GM23338 (cell line): ENCODE measurements at regions not wholly inside any gene's neighbourhood (a gene's known extent, or its start where the extent isn't known, plus 50 kb on each side); places are given as distances from the start of the nearest gene placed in this dataset.
A peak's percentile ranks its signal among the peaks of the same experiment; 100 is the strongest.

Source experiments
- ATAC-seq: fragments of 200-7000 bp; cut with Tn5 transposase; 3 replicates; pipeline ENCODE4 v1.9.1; 2020
- DNase-seq: peaks from one replicate; pipeline ENCODE4 v3.0.0-alpha.2; 2015; ENCODE audit warnings: low spot score
- H2AFZ ChIP-seq: fragments of 200-600 bp; sonication (generic); 2 replicates; pipeline ENCODE4 v1.8.0; 2016; ENCODE audit warnings: antibody characterized with exemption, mild to moderate bottlenecking, moderate library complexity
- H3F3A ChIP-seq: fragments of 200-600 bp; sonication (generic); replicated peaks from 2 replicates; pipeline ENCODE4 v1.8.0; 2017; ENCODE audit warnings: antibody characterized with exemption, mixed run types, low read depth
- H3K27ac ChIP-seq: fragments of 200-600 bp; sonication (generic); 2 replicates; pipeline ENCODE4 v1.6.1; 2016; ENCODE audit warnings: low read depth
- H3K27me3 ChIP-seq: fragments of 200-600 bp; sonication (generic); 2 replicates; pipeline ENCODE4 v1.8.0; 2016; ENCODE audit warnings: mild to moderate bottlenecking, mixed run types, moderate library complexity; ENCODE audit not compliant: insufficient read depth
- H3K36me3 ChIP-seq: fragments of 200-600 bp; sonication (generic); 2 replicates; pipeline ENCODE4 v1.8.0; 2016; ENCODE audit warnings: mild to moderate bottlenecking; ENCODE audit not compliant: insufficient read depth
- H3K4me1 ChIP-seq: fragments of 200-600 bp; sonication (generic); 2 replicates; pipeline ENCODE4 v1.8.0; 2016; ENCODE audit warnings: mild to moderate bottlenecking, moderate library complexity; ENCODE audit not compliant: insufficient read depth
- H3K4me2 ChIP-seq: fragments of 200-600 bp; sonication (generic); 2 replicates; pipeline ENCODE4 v1.7.1; 2017; ENCODE audit warnings: mixed run types
- H3K4me3 ChIP-seq: fragments of 200-600 bp; sonication (generic); 2 replicates; pipeline ENCODE4 v1.6.1; 2016; ENCODE audit warnings: mixed run types
- H3K79me2 ChIP-seq: fragments of 200-600 bp; sonication (generic); replicated peaks from 2 replicates; pipeline ENCODE4 v1.8.0; 2017; ENCODE audit warnings: mild to moderate bottlenecking; ENCODE audit not compliant: insufficient read depth
- H3K9me2 ChIP-seq: fragments of 200-600 bp; sonication (generic); 2 replicates; pipeline ENCODE4 v1.8.0; 2017; ENCODE audit not compliant: insufficient read depth
- H4K20me1 ChIP-seq: fragments of 200-600 bp; sonication (generic); replicated peaks from 2 replicates; pipeline ENCODE4 v1.8.0; 2017; ENCODE audit warnings: mild to moderate bottlenecking; ENCODE audit not compliant: insufficient read depth
- H3K27ac Mint-ChIP-seq: 2 replicates; pipeline ENCODE4 v1.8.0; 2020; ENCODE audit warnings: inconsistent platforms, mild to moderate bottlenecking, moderate library complexity, mixed read lengths
- H3K27me3 Mint-ChIP-seq: 3 replicates; pipeline ENCODE4 v1.8.0; 2022; ENCODE audit warnings: low read depth, mild to moderate bottlenecking, moderate library complexity, mixed read lengths, inconsistent platforms; ENCODE audit not compliant: insufficient read depth, poor library complexity
- H3K36me3 Mint-ChIP-seq: 3 replicates; pipeline ENCODE4 v1.8.0; 2021; ENCODE audit warnings: low read depth, mild to moderate bottlenecking, inconsistent platforms, moderate library complexity, mixed read lengths
- H3K4me1 Mint-ChIP-seq: 3 replicates; pipeline ENCODE4 v1.8.0; 2020; ENCODE audit warnings: mild to moderate bottlenecking, inconsistent platforms, mixed read lengths
- H3K4me3 Mint-ChIP-seq: 3 replicates; pipeline ENCODE4 v1.8.0; 2021; ENCODE audit warnings: moderate library complexity, mild to moderate bottlenecking, inconsistent platforms, mixed read lengths
- H3K9me3 Mint-ChIP-seq: 3 replicates; pipeline ENCODE4 v1.8.0; 2020; ENCODE audit warnings: moderate library complexity, mild to moderate bottlenecking, inconsistent platforms, mixed read lengths
- ETS1 ChIP-seq: IDR thresholded peaks from 2 replicates; pipeline ENCODE4 v1.6.1; 2016; ENCODE audit warnings: antibody characterized with exemption
- POLR2AphosphoS5 ChIP-seq: IDR thresholded peaks from 2 replicates; pipeline ENCODE4 v1.6.1; 2016; ENCODE audit warnings: antibody characterized with exemption, low read depth
- REST ChIP-seq: IDR thresholded peaks from one replicate; pipeline ENCODE4 v1.6.1; 2018; ENCODE audit warnings: antibody characterized with exemption; ENCODE audit not compliant: unreplicated experiment
- ZNF462 ChIP-seq: fragments of 250-450 bp; sonication (Bioruptor Pico); IDR thresholded peaks from 2 replicates; pipeline ENCODE4 v1.5.0; 2020; ENCODE audit warnings: mild to moderate bottlenecking, moderate library complexity

GRCh38 chr2:84040281-84040680 is 418.8 kb downstream of the SUCLG1 start:
- no peaks in the 10 kb centered on the region for H3K4me1 ChIP-seq
- no peak overlapping the region for H3K4me2 ChIP-seq
- Mint-ChIP-seq H3K36me3 (no peaks in the 10 kb centered on the region), H3K27me3 (no peaks in the 10 kb centered on the region), H3K4me3 (no peak overlapping the region), H3K27ac (no peak overlapping the region), H3K4me1 (no peaks in the 10 kb centered on the region), H3K9me3 (no peaks in the 10 kb centered on the region)
- H4K20me1 ChIP-seq: no peaks in the 10 kb centered on the region
- no peak for TF ChIP-seq ETS1
- TF ChIP-seq ZNF462 (CRISPR knock-in tag): no peak
- no peak for TF ChIP-seq POLR2AphosphoS5
- TF ChIP-seq REST: no peak
- H3K4me3 ChIP-seq: no peak overlapping the region
- no peak for DNase-seq
- ATAC-seq: no peak
- 0 out of 2 replicates have a peak overlapping the region, but pooled peaks have one; percentile 23 for H2AFZ ChIP-seq
- no peaks in the 10 kb centered on the region for H3K36me3 ChIP-seq
- no peaks in the 10 kb centered on the region for H3K79me2 ChIP-seq
- no peaks in the 10 kb centered on the region for H3K27me3 ChIP-seq
- no peaks in the 10 kb centered on the region for H3F3A ChIP-seq
- 0 out of 2 replicates have a peak, but pooled peaks cover 3% of the 10 kb centered on the region for H3K9me2 ChIP-seq
- H3K27ac ChIP-seq: no peak overlapping the region
